Large intestine (tissue), 3 donors: ENCODE measurements at regions not wholly inside any gene's neighbourhood (a gene's known extent, or its start where the extent isn't known, plus 50 kb on each side); places are given as distances from the start of the nearest gene placed in this dataset.

ENCODE experiments used
- DNase-seq, 2 donors: peaks; one replicate each; pipeline versions ENCODE4 v3.0.0 to v3.0.0-alpha.2; 2013
- H3K27ac ChIP-seq: one replicate; pipeline ENCODE4 v1.5.1; 2013; ENCODE audit warnings: low read length
- H3K27me3 ChIP-seq: 2 replicates; pipeline ENCODE4 v1.6.1; 2013; ENCODE audit warnings: low read length; ENCODE audit not compliant: control insufficient read depth, insufficient read depth
- H3K36me3 ChIP-seq: 2 replicates; pipeline ENCODE4 v1.6.1; 2013; ENCODE audit warnings: low read length; ENCODE audit not compliant: control insufficient read depth, insufficient read depth
- H3K4me1 ChIP-seq: one replicate; pipeline ENCODE4 v1.6.1; 2013; ENCODE audit warnings: low read length; ENCODE audit not compliant: control insufficient read depth, insufficient read depth
- H3K4me3 ChIP-seq: one replicate; pipeline ENCODE4 v1.5.1; 2013; ENCODE audit warnings: low read length
- H3K9me3 ChIP-seq: one replicate; pipeline ENCODE4 v1.6.1; 2013; ENCODE audit warnings: mild to moderate bottlenecking, low read depth, low read length, moderate library complexity; ENCODE audit not compliant: control insufficient read depth
- WGBS: methylation state at CpG from one replicate; pipeline ENCODE4 v1.1.5; 2013; ENCODE audit warnings: low lambda C conversion rate; ENCODE audit not compliant: insufficient coverage; 5-methylcytosine and 5-hydroxymethylcytosine counted together

GRCh38 chr12:88884600-88884999 is 304.3 kb upstream of the KITLG start:
- DNase-seq, result no peak
- Histone ChIP-seq H3K36me3 (no peaks in the 10 kb centered on the region), H3K4me3 (no peak overlapping the region), H3K27me3 (no peaks in the 10 kb centered on the region), H3K27ac (no peak overlapping the region), H3K4me1 (no peaks in the 10 kb centered on the region), H3K9me3 (no peaks in the 10 kb centered on the region)
- 100% methylated on average over 2 of the region's 2 CpGs for WGBS

- no peak for DNase-seq
- no peak overlapping the region for H3K4me3 ChIP-seq
- H3K27me3 ChIP-seq, result no peaks in the 10 kb centered on the region
- WGBS, result no CpG with 5 or more reads among the region's 1 CpG
- H3K36me3 ChIP-seq, result no peaks in the 10 kb centered on the region
- H3K9me3 ChIP-seq, result no peaks in the 10 kb centered on the region
- no peak overlapping the region for H3K27ac ChIP-seq
- H3K4me1 ChIP-seq, result no peaks in the 10 kb centered on the region
Observed at GRCh38 chr12:88882662-88883061, 302.4 kb upstream of the KITLG start.

DNA sequence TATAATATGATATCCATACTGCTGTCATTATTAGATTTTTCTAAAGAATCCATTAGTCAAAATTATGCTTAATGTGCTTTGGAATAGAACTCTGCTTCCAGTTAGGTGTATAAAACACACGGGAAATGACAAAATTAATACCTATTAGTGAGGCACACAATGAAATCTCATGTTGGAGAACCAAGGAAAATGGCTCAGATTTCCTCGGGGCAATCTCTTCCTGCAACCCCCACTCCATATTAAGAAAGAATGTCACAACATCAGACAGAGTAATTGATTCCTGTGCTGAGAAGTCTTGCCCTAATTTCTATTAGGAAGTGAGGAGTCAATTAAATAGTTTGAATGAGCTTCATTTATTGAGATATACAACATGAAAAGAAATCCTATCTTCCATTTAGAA is 299.8 kb upstream of the KITLG start:
- Histone ChIP-seq H3K27me3 (no peaks in the 10 kb centered on the region), H3K27ac (no peak overlapping the region), H3K9me3 (no peaks in the 10 kb centered on the region), H3K4me1 (no peaks in the 10 kb centered on the region), H3K36me3 (no peaks in the 10 kb centered on the region), H3K4me3 (no peak overlapping the region)
- no peak for DNase-seq
- no CpG with 5 or more reads among the region's 2 CpGs for WGBS

- no peaks in the 10 kb centered on the region for H3K27me3 ChIP-seq
- H3K27ac ChIP-seq, result no peak overlapping the region
- H3K4me3 ChIP-seq, result no peak overlapping the region
- no peaks in the 10 kb centered on the region for H3K9me3 ChIP-seq
- DNase-seq, result no peak
- H3K4me1 ChIP-seq, result no peaks in the 10 kb centered on the region
- 100% methylated on average over 1 of the region's 2 CpGs for WGBS
- no peaks in the 10 kb centered on the region for H3K36me3 ChIP-seq
Observed at GRCh38 chr12:88878295-88878694, 298.0 kb upstream of the KITLG start.

GRCh38 chr12:88876857-88877256 is 296.6 kb upstream of the KITLG start:
- Histone ChIP-seq H3K9me3 (no peaks in the 10 kb centered on the region), H3K27me3 (no peaks in the 10 kb centered on the region), H3K27ac (no peak overlapping the region), H3K4me1 (no peaks in the 10 kb centered on the region), H3K36me3 (no peaks in the 10 kb centered on the region), H3K4me3 (no peak overlapping the region)
- no peak for DNase-seq
- WGBS, result no CpG with 5 or more reads among the region's 2 CpGs

DNA sequence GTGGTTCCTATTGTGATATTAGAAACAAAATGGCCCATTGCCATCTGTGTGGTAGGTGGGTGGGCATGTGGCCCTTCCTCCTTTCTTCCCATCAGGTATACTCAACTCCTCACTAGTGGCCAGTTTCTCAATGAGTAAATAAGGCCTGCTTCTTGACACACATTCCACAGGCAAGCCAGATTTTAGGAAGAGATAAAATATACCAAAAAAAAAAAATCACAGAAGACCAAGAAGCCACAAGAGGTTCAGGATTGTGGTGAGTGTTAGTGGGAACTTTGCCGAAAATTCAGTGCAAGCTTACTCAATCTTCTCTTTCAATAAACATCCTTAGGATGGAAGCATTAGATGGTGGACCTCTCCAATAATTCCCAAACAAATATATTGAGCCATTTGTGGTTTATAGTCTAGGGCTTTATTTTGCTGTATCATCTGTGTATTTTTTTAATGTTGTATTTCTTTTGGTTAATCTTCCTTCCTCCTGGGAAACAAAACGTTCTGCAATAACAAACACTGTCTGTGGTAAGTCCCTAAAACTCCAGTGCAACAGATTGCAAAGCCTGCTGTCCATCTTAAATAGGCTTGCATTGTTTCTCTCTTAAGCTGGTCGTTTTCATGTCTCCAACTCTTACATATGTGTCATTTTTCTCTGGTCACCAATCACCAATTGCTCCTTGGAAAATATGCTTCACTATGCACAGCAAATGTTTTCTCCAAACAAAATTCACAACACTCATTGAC is 289.9 kb upstream of the KITLG start:
- Histone ChIP-seq H3K36me3 (no peaks in the 10 kb centered on the region), H3K4me1 (no peaks in the 10 kb centered on the region), H3K27ac (no peak overlapping the region), H3K27me3 (no peaks in the 10 kb centered on the region), H3K4me3 (no peak overlapping the region), H3K9me3 (no peaks in the 10 kb centered on the region)
- DNase-seq, result no peak
- WGBS, result 55% methylated on average over 2 of the region's 3 CpGs

DNA sequence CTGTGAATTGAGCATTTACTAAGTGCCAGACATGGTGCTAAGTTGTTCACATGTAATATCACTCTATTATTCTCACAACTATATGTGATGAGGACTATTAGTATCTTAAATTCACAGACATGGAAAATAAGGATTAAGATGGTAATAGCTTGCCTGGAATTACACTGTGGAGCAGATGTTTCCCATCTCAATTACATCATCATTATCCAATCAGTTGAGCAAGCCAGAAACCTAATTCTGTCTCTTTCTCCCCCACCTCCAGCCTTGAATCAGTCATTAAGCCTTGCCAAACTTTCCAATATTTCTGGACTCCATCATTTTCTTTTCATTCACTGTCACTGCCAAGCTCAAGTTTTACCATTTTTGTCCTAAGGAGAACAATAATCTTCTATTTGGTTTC is 287.8 kb upstream of the KITLG start:
- Histone ChIP-seq H3K9me3 (no peaks in the 10 kb centered on the region), H3K27ac (no peak overlapping the region), H3K27me3 (no peaks in the 10 kb centered on the region), H3K4me1 (no peaks in the 10 kb centered on the region), H3K36me3 (no peaks in the 10 kb centered on the region), H3K4me3 (no peak overlapping the region)
- no peak for DNase-seq

DNA sequence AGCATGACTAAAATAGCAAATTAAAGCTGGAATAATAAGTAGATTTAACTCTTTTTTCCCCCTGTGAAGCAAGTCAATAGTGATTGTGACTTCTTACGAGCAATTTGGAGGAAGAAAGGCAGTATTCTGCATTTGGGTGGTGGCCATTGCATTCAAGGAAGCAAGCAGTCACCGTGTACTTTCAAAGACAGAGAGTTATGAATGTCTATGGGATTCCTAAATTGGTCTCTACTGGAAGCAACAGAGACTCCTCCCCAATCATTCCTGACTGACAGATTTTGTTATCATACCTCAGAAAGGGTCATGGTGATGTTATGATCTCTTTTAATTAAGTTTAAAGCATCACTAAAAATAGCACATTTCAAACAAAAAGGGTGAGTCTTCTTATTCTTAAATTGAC is 287.2 kb upstream of the KITLG start:
- DNase-seq, result no peak
- H3K27me3 ChIP-seq, result no peaks in the 10 kb centered on the region
- H3K36me3 ChIP-seq, result no peaks in the 10 kb centered on the region
- no peak overlapping the region for H3K27ac ChIP-seq
- no peaks in the 10 kb centered on the region for H3K4me1 ChIP-seq
- no peak overlapping the region for H3K4me3 ChIP-seq
- H3K9me3 ChIP-seq, result no peaks in the 10 kb centered on the region
- no CpG with 5 or more reads among the region's 2 CpGs for WGBS

- no peaks in the 10 kb centered on the region for H3K36me3 ChIP-seq
- H3K27me3 ChIP-seq, result no peaks in the 10 kb centered on the region
- no peak overlapping the region for H3K27ac ChIP-seq
- 100% methylated on average over 2 of the region's 4 CpGs for WGBS
- no peaks in the 10 kb centered on the region for H3K4me1 ChIP-seq
- H3K4me3 ChIP-seq, result no peak overlapping the region
- H3K9me3 ChIP-seq, result no peaks in the 10 kb centered on the region
- no peak for DNase-seq
Observed at GRCh38 chr12:88866881-88867280, 286.6 kb upstream of the KITLG start.

- H3K9me3 ChIP-seq, result no peaks in the 10 kb centered on the region
- no CpG with 5 or more reads among the region's 1 CpG for WGBS
- H3K36me3 ChIP-seq, result no peaks in the 10 kb centered on the region
- H3K27me3 ChIP-seq, result no peaks in the 10 kb centered on the region
- H3K4me3 ChIP-seq, result no peak overlapping the region
- no peak for DNase-seq
- no peaks in the 10 kb centered on the region for H3K4me1 ChIP-seq
- no peak overlapping the region for H3K27ac ChIP-seq
Observed at GRCh38 chr12:88865537-88865936, 285.3 kb upstream of the KITLG start.

- 78% methylated on average over 1 of the region's 4 CpGs for WGBS
Observed at GRCh38 chr12:88860851-88861250, 280.6 kb upstream of the KITLG start.

More at GRCh38 chr12:88860851-88861250, 280.6 kb upstream of the KITLG start:
- no peaks in the 10 kb centered on the region for H3K27me3 ChIP-seq
- H3K4me3 ChIP-seq, result no peak overlapping the region
- no peaks in the 10 kb centered on the region for H3K4me1 ChIP-seq
- no peaks in the 10 kb centered on the region for H3K9me3 ChIP-seq
- H3K27ac ChIP-seq, result no peak overlapping the region
- no peak for DNase-seq
- no peaks in the 10 kb centered on the region for H3K36me3 ChIP-seq
